SK-N-MC (cell line): ENCODE measurements at regions not wholly inside any gene's neighbourhood (a gene's known extent, or its start where the extent isn't known, plus 50 kb on each side); places are given as distances from the start of the nearest gene placed in this dataset.

Experiments
- EZH2 ChIP-seq: fragments of 200-600 bp; sonication (generic); IDR thresholded peaks from one replicate; pipeline ENCODE4 v1.6.1; 2017; ENCODE audit warnings: antibody characterized with exemption
- POLR2AphosphoS5 ChIP-seq: IDR thresholded peaks from 2 replicates; pipeline ENCODE4 v1.6.1; 2012; ENCODE audit warnings: mild to moderate bottlenecking, low read depth, low read length, borderline replicate concordance

DNA sequence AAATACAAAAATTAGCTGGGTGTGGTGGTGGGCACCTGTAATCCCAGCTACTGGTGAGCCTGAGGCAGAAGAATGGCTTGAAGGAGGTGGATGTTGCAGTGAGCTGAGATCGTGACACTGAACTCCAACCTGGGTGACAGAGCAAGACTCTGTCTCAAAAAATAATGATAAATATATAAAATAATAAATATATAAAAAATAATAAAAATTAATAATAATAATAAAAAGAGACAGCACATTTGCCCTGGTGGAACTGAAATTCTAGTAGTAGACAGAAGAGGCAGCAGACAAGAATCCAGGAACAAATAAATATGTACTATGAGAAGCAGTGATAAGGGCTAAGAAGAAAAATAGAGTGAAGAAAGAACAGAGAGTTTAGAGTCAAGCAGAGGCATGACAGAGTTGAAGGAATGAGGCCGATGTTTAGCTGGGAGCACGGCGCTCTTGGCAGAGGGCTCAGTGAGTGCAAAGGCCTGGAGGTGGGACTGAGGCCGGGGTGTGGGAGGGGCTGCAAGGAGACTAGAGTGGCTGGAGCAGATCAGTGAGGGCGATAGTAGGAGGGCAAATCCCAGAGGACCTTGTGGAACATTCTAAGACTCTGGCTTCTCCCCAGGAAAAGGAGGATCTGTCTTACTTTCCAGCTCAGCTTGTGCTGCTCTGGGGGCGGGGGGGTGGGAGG lies 410.3 kb downstream of the MN1 start:
- TF ChIP-seq POLR2AphosphoS5: no peak
- TF ChIP-seq EZH2: no peak
